ENCODE measurements at regions not wholly inside any gene's neighbourhood (a gene's known extent, or its start where the extent isn't known, plus 50 kb on each side); places are given as distances from the start of the nearest gene placed in this dataset.

GRCh38 chr5:88438006-88438405, 169.4 kb upstream of the TMEM161B start:
- no peak for TF ChIP-seq CTCF (conservative IDR thresholded peaks at IDR 0.05; ENCODE audit: low read depth, low read length)
- H3K4me3 ChIP-seq (ENCODE audit: low read length): no peak overlapping the region
- DNase-seq (ENCODE audit: low read depth): peak; percentile 31

GRCh38 chr5:88436290-88436689, 167.6 kb upstream of the TMEM161B start:
- DNase-seq (ENCODE audit: low read depth): no peak
- no peak for TF ChIP-seq CTCF (conservative IDR thresholded peaks at IDR 0.05; ENCODE audit: low read depth, low read length)
- H3K4me3 ChIP-seq (ENCODE audit: low read length): no peak overlapping the region

- no peak for TF ChIP-seq CTCF (conservative IDR thresholded peaks at IDR 0.05; ENCODE audit: low read depth, low read length)
- no peak overlapping the region for H3K4me3 ChIP-seq (ENCODE audit: low read length)
- no peak for DNase-seq (ENCODE audit: low read depth)
Measured at GRCh38 chr5:88428633-88429032, 160.0 kb upstream of the TMEM161B start.

GRCh38 chr5:88426441-88426840, 157.8 kb upstream of the TMEM161B start:
- no peak overlapping the region for H3K4me3 ChIP-seq (ENCODE audit: low read length)
- no peak for TF ChIP-seq CTCF (conservative IDR thresholded peaks at IDR 0.05; ENCODE audit: low read depth, low read length)
- DNase-seq (ENCODE audit: low read depth): no peak

- TF ChIP-seq CTCF (conservative IDR thresholded peaks at IDR 0.05; ENCODE audit: low read depth, low read length): no peak
- H3K4me3 ChIP-seq (ENCODE audit: low read length): no peak overlapping the region
- no peak for DNase-seq (ENCODE audit: low read depth)
Measured at GRCh38 chr5:88425124-88425523, 156.5 kb upstream of the TMEM161B start.

- no peak overlapping the region for H3K4me3 ChIP-seq (ENCODE audit: low read length)
- DNase-seq (ENCODE audit: low read depth): no peak
- no peak for TF ChIP-seq CTCF (conservative IDR thresholded peaks at IDR 0.05; ENCODE audit: low read depth, low read length)
Measured at GRCh38 chr5:88419931-88420330, 151.3 kb upstream of the TMEM161B start.

GRCh38 chr5:88407341-88407740, 138.7 kb upstream of the TMEM161B start:
- H3K4me3 ChIP-seq (ENCODE audit: low read length): no peak overlapping the region
- no peak for TF ChIP-seq CTCF (conservative IDR thresholded peaks at IDR 0.05; ENCODE audit: low read depth, low read length)
- DNase-seq (ENCODE audit: low read depth): no peak

Measured in retinal pigment epithelial cell (primary cell).